Hepatic stellate cell (primary cell): ENCODE measurements at regions not wholly inside any gene's neighbourhood (a gene's known extent, or its start where the extent isn't known, plus 50 kb on each side); places are given as distances from the start of the nearest gene placed in this dataset.

ENCODE experiments used
- DNase-seq: peaks from one replicate; pipeline ENCODE4 v3.0.0; 2011; ENCODE audit warnings: low spot score

DNA sequence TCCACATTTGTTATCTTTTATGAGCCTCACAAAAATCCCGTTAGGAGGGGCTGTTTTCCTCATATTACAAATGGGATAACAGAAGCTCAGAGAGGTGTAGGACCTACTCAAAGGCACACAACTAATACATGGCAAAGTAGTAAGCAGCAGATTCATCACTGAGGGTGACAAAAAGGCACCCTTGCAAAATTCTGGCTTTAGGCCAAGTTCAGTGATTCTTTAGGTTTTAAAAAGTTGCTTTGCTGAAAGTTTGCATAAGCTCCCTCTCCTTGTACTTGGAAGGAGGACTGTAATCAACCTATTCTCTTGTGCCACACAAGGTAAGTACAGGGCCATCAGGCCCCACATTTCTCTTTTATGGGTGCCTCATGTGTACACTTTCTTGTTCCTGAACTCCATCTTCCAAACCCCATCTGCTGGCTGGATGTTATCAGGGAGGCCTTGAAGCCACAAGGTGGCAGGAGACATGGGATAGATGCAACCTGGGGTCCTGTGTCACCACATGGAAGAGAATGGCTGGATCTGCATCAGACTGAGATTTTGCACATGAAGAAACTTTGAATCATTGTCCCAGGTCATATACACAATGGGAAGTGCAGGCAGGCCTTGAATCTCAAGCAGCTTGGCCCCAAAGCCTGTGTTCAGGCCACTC lies 311.6 kb downstream of the MSX2 start:
- no peak for DNase-seq

DNA sequence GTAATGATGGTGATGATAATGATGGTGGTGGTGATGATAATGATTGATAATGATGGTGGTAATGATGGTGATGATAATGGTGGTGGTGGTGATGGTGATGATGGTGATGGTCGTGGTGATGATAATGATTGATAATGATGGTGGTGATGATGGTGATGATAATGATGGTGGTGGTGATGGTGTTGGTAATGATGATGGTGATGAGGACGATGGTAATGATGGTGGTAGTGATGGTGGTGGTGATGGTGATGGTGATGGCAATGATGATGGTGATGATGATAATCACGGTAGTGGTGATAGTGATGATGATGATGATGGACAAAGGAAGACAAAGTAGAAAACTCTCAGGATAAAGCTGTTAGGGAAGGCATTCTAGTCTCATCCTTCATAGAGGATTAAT lies 310.5 kb downstream of the MSX2 start:
- no peak for DNase-seq

DNA sequence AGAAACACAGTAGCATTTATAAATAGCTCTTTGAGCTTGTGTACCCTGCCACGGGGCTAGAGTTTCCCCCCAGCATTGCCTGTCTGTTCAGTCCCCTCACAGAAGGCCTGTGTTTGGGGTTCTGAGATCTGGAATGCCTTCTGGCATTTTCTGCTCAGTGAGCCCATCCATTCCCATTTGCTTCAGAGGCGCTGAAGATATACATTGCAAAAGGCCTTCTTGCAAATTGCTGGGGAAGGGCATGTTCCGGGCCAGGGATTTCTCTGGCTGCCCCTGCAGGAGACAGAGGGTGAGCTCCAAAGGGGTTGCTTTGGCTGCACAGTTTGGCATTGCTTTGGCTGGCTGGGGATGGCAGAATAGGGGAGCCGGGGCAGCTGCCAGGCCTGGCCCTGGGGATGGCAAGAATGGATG lies 308.4 kb downstream of the MSX2 start:
- DNase-seq: no peak

DNA sequence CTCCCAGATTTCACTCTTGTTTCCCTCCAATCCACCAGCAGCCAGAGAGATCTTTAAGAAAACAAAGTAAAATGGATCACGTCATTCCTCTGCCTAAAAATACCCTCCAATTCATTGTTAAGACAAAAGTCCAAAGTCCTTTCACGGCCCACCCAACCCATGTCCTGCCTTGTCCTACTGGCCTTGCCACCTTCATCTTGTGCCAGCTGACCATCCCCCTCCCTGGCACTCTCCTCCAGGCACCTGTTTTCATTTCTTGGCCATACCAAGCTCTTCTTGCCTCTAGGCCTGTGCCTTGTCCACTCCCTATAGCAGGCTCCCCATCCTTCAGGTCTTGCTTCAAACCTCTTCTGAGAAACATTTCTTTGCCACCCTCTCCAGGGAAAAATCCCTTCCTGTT lies 307.6 kb downstream of the MSX2 start:
- no peak for DNase-seq

DNA sequence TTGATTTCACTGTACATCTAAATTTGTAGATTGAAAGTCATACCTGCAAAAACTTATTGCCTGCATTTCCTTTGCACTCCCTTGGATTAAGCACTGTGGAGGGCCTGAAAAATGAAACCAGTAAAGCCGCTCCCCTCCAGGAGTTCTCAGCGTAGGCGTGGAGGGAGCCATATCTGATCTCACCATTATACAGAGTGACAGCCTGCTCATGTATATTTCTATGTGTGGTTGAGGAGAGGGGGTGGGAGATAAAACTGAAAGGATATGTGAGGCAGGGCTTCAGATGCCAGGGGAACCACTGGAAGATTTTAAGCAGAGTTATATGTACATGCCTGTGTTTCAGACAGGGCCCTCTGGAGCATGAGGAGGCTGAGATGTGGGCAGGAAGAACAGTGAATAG lies 303.0 kb downstream of the MSX2 start:
- DNase-seq: no peak

DNA sequence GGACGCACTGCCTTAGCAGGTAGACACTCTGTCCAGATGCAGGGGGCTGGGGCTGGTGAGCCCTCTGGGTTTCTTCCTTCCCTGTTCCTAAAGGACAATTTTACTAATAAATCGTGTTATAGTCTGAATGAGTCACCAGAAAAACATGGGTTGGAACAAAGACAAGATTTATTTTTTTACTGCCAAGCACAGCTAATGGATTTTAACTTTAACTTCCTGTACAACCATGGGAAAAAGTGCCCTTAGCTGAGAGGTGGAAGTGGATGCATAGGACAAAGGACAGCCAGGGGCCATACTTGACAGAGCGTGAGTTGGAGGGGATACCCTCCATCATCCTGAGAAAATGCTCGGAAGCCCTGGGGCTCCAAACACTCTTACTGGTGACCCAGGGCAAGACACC lies 300.7 kb downstream of the MSX2 start:
- DNase-seq: no peak

DNA sequence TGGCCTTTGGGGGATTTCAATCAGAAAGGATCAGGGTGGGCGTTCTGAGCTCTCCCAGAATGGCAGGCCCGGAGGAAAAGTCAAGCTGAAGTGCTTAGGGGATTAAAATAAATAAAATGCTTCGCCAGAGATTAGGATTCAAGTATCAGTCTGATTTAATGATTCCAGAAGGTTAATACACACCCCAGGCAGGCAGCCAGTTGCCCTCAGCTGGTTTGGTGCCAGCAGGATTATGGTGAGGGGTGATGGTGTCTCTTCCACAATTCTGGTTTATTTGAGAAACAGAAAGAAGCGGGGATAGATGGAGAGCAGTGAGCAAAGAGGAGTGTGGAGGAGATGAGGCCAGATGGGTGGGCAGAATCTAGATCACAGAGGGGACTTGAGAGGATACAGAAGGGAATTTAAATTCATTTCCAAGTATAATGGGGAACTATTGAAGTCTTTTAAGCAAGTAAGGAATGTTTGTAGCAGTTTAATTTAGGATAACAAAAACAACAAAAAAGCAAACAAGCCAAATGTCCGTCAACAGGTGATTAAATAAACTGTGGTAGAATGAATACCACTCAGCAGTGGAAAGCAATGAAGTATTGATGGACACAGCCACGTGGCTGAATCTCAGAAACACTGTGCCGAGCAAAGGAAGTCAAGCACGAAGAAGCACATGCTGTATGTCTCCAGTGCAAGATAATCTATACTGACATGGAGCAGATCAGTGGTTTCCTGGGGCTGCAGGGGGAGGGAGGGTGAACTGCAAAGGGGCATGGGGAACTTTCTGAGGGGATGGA lies 297.7 kb downstream of the MSX2 start:
- no peak for DNase-seq

DNA sequence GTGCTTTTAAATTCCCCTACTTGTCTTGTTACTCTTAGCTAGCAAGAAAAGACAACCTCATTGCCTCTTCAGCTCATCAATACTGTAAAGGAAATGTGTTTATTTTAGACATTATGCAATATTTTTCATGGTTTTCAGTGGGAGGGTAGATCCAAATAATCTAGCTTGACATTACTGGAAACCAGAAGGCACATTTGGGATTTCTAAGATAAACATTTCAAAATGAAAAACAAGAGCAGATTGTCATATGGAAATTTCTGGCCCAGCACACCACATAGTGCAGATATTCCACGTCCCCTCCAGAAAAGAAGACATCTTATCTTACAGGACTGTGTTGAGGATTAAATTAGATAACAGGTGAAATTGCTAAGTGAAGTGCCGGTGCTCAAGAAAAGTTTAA lies 296.9 kb downstream of the MSX2 start:
- no peak for DNase-seq

DNA sequence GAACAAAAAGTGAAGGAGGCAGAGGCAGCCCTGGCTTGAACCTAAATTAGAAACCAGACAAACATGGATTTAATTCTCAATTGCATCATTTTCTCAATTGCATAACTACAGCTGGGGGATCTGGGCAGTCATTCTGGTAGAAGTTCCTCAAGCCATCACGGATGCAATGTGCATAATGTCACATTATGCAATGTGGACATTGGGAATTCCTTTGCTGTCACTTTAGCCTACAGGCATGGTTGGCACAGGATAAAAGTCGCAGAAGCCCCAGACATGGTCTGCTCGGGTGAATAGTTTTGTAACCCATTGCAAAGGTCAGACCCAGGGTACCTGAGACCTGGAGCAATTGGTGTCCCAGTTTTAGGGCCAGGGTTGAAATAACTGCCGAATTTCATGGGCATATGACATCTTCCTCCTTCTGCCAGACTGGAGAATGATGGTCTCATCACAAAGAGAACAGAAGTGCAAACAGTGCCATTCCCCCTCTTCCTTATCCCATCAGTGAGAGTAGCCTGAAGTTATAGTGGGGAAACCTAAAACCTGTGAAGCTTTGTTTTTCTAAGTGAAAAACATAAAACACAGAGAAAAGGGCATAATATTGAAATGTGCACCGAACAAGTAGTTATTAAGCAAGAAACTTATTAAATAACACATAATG lies 290.8 kb downstream of the MSX2 start:
- DNase-seq: no peak

DNA sequence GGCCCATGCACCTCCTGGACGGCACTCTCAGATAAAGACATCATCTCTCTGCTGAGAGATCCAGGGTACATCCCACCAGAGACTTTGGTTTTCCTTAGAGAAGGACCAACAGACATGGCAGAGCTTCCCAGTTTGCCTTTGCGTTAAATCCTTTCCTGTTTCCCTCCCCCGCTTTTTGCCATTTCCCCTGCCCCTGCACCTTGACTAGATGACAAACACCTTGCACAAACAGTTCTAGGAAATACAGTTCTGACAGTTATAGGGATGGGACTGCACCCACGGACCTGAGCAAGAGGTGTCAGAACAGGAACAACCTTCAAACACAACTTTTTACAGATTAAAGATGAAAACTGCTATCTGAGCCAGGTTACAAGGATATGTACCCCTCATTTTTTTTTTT lies 288.9 kb downstream of the MSX2 start:
- DNase-seq: no peak

DNA sequence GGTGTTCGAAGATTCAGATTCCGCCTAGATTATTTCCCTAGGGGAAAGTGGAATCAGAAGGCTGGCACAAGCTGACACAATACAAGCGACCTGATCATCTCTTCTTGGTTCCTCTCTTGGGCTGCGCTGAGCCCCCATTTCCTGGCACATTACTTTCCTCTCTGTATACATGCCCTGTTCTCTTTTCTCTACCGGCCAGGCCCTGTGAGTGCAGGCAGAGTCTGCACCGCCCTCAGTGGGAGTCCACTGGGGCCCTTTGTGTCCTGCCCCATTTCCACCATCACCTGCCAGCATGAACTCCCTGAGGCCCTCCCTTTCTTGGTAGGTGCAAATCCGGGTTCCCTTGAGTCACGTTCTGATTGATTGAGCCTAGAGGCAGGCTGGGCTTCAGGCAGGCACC lies 287.9 kb downstream of the MSX2 start:
- DNase-seq: no peak

DNA sequence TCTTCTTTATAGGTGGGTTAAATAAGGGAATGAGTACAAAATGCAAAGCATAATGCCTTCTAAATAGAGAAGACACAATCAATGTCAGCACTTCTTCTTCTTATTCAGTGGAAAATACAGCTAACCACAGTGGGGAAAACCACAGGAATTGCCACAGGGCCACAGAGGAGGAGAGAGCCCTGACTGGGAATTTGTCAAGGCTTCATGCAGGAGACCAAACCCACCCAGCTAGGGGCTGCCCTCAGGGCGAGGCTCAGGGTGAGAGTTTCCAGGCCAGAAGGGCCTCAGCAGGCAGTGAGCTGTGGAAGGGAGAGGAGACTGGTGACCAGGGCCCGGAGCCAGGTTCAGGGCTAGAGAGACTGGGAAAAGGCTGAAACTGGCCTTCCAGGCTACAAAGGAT lies 279.1 kb downstream of the MSX2 start:
- DNase-seq: no peak

DNA sequence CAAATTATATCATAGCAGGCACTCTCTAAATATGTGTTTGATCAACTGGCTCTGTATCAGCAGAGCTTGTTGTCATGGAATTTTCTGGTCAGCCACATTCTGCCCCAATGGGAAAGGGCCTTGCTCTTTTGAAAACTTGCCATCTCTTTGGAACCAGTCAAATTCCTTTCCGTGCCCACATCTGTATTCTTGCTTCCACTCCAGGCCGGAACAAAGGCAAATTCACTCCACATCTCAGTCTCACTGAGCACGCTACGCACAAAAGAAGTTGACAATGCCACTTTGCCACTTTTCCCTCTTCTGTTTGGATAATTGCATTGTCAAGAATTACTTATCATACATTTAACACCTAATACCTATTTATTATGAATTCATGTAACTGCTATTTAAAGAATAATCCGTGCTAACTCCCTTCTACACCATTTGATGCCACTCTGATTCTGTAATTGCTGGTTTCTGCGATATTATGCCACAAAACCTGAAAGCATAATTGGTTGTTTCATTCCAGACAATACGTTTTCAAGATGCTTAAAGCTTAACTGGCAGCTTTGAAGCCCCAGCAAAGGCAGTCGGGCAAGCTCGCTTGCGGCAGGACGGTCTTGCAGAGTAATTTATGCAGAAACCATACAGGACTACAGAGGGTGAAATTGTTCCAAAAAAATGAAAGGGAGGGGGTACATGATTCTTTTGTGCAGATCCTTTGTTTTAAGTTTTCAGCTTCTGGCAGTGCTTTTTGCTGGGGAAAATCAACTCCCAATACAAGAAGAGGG lies 277.7 kb downstream of the MSX2 start:
- no peak for DNase-seq

DNA sequence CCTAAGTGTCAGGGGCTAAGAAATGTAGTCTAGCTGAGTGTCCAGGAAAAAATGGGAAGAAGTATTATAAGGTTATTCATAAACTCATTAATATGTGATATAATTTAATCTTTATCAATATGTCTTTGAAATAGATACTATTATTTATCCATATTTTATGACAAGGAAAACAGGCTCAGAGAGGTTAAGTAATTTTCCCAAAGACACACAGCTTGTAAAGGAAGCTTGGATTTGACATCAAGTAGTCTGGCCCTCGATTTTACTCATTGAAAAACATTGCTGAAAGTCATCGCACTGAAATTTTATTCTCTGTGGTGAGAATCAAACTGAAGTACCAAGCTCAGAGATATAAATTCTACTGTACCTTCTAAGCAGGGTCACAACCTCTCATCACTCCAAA lies 276.9 kb downstream of the MSX2 start:
- DNase-seq: no peak

DNA sequence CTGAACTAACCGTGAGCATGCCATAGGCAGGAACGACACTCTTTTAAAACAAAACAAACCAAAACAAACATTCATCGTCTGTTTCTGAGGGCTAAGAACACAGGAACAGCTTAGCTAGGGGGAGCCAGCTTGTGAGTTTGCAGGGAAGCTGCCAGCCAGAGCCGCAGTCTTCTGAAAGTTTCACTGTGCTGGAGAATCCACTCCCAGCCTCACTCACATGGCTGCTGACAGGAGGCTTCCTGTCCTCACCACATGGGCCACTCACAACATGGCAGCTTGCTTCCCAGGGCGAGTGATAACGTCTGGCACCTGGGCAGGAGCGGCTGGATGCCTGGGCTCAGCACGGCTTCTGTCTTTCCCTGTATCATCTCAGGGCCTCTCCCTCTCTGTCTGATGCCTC lies 275.2 kb downstream of the MSX2 start:
- DNase-seq: no peak

DNA sequence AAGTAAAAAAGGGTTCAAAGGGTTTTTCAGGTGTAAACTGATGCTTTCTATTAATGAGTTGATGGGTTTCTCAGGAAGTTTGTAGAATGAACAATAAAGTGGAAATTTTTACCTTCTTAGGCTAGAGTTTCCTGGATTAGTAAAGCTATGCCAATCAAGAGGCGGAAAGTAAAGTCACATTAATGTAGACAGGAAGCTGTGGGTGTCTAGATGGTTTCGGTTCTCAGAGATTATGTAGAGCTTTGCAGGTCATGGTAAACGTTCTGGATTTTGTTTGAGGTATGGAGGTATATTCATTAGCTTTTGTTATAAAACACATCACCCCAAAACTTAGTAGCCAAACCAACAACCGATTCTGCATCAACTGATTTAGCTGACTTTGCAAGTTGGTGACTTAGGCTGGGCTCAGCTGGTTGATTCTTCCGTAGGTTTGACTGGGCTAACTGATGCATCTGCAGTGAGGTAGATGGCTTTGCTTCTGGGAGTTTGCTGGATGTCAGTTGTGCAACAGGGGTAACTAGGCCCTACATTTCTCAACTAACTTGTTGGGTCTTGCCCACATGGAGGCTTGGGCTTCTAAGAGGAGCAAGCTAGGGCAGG lies 273.8 kb downstream of the MSX2 start:
- no peak for DNase-seq

DNA sequence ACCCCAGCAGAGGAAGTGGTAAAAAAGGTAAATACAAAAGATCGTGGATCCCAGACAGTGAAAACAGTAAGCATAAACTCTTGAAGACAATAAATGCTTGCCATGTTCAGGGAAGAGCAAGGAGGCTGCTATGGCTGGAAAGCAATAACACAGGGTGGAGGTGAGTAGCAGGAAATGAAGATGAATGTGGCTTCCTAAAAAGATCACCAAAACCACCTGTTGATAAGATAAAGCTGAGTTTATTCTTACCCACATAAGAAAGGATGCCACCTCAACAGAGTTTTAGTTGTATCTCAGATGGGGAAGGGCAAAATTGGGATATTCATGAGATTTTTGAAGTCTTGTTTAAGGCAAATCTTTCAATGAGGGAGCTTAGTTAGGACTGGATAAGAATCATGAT lies 273.3 kb downstream of the MSX2 start:
- no peak for DNase-seq

DNA sequence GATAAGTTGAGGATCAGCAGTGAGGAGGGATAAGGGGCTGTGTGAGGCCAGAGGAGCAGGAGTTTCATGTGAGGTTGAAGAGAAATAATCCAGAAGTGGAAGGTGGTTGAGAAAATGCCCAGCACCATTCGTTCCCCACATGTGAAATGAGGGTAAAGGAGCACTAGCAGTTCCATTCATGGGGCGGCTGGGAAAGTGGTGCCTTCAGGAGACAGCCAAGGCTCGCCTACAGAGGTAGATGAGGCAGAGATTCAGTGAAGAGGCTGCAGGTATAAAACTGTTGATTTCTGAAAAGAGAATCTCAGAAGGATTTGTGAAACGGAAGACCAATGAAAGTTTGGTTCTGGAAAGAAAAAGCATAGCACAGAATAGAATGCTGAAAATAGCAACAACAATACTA lies 272.6 kb downstream of the MSX2 start:
- no peak for DNase-seq

DNA sequence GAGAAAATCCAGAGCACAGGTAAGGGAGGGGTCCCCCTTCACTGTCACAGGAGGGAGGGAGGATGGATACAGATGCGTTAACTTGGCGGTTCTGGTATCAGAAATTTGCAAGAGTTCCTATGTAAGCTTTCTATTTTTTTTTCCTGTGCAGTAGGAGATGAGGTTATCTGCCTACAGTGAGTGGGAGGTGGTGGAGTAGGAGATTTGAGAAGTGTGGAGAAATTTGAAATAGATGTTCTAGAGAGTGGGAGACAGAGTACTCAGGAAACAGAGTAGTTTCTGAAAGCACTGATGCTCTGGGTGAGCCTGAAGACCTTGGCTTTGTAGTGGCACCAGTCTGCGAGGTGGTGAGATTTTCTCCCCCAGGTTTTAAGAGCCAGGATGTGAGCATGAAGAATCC lies 271.4 kb downstream of the MSX2 start:
- DNase-seq: no peak

DNA sequence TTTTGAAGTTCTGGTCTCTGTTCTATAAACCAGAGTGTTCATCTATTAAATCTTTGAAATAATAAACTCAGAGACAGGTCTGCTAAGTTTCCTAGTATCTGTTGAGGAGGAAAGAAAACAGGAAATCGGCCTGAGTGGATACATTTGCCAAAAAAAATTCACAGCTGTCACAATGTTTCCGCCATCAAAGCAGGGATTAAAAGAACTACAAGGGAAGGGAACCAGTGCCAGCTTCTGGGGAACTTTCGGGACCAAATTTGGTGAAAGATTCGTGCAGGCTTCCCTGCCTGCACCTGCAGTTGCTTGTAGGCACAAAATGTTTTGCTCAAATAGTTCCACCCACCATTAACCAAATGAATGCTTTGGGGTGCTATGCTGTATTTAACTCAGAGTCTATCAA lies 267.5 kb downstream of the MSX2 start:
- DNase-seq: no peak

DNA sequence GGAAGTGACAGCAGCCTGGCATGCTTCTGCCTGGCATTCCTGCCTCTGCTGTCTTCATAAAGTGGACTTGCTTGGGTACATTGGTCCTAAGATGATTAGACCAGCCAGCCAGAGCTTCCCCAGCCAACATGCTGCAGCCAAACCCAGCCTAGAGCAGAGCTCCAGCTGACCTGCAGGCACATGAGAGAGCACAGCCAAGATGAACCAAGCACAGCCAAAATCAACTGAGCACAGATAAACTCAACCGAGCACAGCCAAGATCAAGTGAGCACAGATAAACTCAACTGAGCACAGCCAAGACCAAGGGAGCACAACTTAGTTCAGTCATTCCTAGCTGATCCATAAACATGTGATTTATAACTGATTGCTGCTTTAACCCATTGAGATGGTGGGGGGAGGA lies 266.5 kb downstream of the MSX2 start:
- no peak for DNase-seq

DNA sequence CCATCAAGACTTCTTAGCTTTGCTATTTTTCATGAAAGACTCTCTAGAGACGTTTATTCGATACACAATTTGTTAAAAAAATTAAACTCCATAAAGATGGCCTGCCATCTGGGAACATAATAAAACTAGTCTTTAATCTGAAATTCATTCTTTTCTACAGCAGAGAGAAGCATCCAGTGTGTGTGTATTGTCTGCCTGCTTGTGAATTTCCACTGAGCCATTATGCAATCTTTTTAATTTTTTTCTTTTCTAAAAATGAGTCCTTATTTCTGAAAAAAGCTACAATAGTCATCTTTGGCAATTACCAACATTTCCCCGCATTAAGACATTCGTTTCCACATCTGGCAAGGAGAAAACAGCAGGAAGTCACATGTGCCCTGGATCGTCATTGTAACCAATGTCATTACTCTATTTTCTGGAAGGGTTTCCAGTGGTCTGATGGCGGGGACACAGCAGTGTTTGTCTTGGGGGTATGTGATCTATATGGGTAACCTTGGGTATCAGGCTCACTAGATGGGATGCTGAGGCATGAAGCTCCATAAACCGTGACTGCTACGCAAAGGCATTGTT lies 263.1 kb downstream of the MSX2 start:
- DNase-seq: no peak
